ENCODE measurements at regions not wholly inside any gene's neighbourhood (a gene's known extent, or its start where the extent isn't known, plus 50 kb on each side); places are given as distances from the start of the nearest gene placed in this dataset.

DNA sequence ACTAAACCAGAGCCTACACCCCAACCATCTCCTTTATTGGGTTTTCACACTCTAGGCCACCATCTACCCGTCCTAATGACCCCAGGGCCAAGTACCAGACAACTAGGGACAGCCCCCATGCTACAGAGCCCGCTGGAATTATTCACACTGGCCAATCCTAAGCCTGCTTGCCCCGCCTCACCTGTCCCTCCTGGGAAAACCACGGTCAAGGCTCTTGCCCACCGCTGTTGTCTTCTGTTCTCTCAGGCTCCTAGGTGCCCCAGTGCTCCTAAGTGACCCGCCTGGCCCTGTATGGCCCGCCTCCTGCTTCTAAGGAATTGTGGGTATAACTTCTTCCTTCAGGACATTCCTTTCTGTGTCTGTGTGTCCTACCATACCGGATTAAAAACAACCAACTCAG lies 453.4 kb downstream of the CD83 start:
- DNase-seq (no peak), ATAC-seq (no peak)
- CTCF ChIA-PET: no interaction called here
- H3K4me1 Mint-ChIP-seq: peaks cover 3% of the 10 kb centered on the region
- H3K4me3 Mint-ChIP-seq: no peak overlapping the region
- H3K36me3 Mint-ChIP-seq: peaks cover 2% of the 10 kb centered on the region
- H3K9me3 Mint-ChIP-seq (ENCODE audit: low read depth): peaks cover under 1% of the 10 kb centered on the region
- H3K27ac Mint-ChIP-seq: no peak overlapping the region
- H3K27me3 Mint-ChIP-seq: peaks cover 8% of the 10 kb centered on the region

DNA sequence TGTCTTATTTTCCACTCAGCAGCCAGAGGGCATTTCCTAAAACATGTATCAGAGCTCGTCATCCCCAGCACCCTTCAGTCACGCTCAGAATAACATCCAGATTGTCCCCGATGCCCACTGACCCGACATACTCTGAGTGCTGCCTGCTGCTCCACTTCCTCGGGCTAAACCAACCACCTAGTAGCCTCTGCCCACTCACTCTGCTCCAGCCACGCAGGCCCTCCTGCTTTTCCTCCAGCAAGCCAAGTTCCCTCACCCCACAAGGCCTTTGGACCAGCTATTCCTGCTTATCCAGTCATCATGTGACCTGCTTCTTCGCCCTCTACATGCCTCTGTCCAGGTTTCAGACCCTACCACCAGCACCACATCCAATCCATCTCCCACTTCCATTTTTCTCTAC lies 454.2 kb downstream of the CD83 start:
- Mint-ChIP-seq H3K36me3 (peaks cover 2% of the 10 kb centered on the region), H3K27me3 (peaks cover 8% of the 10 kb centered on the region), H3K27ac (no peak overlapping the region), H3K9me3 (ENCODE audit: low read depth) (peaks cover 4% of the 10 kb centered on the region), H3K4me3 (no peak overlapping the region), H3K4me1 (peaks cover 3% of the 10 kb centered on the region)
- ATAC-seq (no peak), DNase-seq (no peak)
- CTCF ChIA-PET: no interaction called here

DNA sequence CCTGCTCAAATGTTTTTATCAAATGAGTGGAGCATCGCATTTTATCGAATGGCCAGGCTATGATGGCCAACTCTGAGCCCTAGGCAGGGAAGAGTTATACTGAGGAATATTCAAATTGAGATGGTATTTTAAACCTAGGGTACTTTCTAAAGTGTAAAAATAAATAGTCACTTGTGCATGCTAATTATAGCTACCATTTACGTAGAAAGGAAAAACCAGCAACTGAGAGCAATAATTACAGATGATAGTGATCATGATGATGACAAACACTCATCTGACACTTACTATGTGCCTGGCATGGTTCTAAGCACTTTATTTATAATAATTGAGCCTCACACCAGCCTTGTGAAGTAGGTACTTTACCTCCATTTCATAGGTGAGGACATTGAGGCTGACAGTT lies 455.7 kb downstream of the CD83 start:
- peaks cover 2% of the 10 kb centered on the region for H3K36me3 Mint-ChIP-seq
- peaks cover 3% of the 10 kb centered on the region for H3K4me1 Mint-ChIP-seq
- CTCF ChIA-PET: no interaction called here
- ATAC-seq (no peak), DNase-seq (no peak)
- H3K4me3 Mint-ChIP-seq: no peak overlapping the region
- peaks cover 4% of the 10 kb centered on the region for H3K9me3 Mint-ChIP-seq (ENCODE audit: low read depth)
- peaks cover 5% of the 10 kb centered on the region for H3K27me3 Mint-ChIP-seq
- no peak overlapping the region for H3K27ac Mint-ChIP-seq

DNA sequence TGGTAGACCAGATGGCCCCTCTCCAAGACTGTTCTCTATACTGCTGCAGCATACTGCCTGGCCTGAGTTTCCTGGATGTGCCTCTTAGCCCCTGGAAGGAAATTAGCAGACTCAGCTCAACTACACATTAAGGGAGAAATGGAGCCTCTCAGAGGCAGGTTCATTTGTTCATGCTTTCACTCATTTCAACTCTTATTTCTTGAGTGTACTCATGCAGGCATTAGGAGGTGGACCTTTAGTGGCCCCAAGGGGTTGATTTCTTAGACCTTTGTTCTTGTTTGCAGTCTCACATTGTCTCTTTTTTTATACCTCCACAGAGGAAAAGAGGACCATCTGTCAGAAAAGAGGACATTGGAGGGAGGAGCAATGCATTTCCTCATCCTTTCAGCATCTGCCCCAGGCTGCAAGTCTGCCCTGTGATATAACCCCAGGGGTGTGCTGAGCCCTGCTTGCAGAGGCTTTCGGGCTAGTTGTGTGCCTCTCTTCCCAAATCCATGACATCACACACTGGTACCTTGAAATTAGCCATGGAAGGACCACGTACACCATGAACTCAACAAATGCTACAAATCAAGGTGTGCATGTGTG lies 456.2 kb downstream of the CD83 start:
- no peak overlapping the region for H3K4me3 Mint-ChIP-seq
- DNase-seq (no peak), ATAC-seq (no peak)
- peaks cover 3% of the 10 kb centered on the region for H3K27me3 Mint-ChIP-seq
- peaks cover 4% of the 10 kb centered on the region for H3K9me3 Mint-ChIP-seq (ENCODE audit: low read depth)
- peaks cover 2% of the 10 kb centered on the region for H3K36me3 Mint-ChIP-seq
- H3K4me1 Mint-ChIP-seq: peaks cover 3% of the 10 kb centered on the region
- CTCF ChIA-PET: no interaction called here
- no peak overlapping the region for H3K27ac Mint-ChIP-seq

DNA sequence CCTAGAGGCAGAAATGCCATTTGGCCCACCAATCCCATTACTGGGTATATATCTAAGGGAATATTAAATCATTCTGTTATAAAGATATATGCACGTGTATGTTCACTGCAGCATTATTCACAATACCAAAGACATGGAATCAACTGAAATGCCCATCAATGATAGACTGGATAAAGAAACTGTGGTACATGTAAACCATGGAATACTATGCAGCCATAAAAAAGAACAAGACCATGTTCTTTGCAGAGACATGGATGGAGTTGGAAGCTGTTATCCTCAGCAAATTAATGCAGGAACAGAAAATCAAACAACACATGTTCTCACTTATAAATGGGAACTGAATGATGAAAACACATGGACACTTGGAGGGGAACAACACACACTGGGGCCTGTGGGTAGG lies 458.4 kb downstream of the CD83 start:
- CTCF ChIA-PET: interaction anchor here (0.6 kb wide), 1 partner anchor 672 kb away, joined by 4 read pairs; no protein-coding TSS in a partner anchor
- Mint-ChIP-seq H3K27ac (no peak overlapping the region), H3K4me1 (no peaks in the 10 kb centered on the region), H3K36me3 (peaks cover 2% of the 10 kb centered on the region), H3K4me3 (no peak overlapping the region), H3K27me3 (peaks cover 3% of the 10 kb centered on the region), H3K9me3 (ENCODE audit: low read depth) (peaks cover 4% of the 10 kb centered on the region)
- ATAC-seq (no peak), DNase-seq (no peak)

DNA sequence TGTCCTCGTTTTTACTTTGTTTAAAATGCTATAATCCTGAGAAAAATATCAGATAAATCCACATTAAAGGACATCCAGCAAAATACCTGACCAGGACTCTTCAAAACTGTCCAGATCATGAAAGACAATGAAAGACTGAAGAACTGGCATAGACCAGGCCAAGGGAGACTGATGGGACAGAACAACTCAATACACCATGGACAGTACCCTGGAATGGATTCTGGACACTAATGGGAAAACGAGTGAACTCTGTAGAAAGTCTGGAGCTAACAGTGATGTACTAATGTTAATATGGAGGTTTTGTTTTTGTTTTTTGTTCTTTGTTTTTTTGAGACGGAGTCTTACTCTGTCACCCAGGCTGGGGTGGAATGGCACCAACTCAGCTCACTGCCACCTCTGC lies 461.4 kb downstream of the CD83 start:
- CTCF ChIA-PET: no interaction called here

DNA sequence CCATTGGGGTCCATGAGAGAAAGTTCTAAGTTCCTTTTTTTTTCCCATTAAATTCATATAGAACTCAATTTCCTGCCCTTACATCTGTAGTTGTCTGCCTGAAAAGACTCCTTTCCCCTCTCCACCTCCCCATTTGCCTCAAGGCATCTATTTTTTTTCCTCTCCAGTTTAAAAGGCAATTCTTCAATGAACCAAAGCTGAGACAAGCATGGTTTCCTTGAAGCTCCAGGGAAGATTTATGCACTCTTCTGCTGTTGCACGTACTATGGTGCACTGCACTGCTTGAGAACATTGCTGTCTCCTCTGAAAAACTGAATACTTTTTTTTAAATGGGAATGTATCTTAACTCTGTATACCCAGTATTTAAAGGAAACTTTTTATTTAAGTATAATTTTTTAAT lies 465.2 kb downstream of the CD83 start:
- CTCF ChIA-PET: no interaction called here
- no peaks in the 10 kb centered on the region for H3K9me3 Mint-ChIP-seq (ENCODE audit: low read depth)

More for the DNA sequence above, 461.4 kb downstream of the CD83 start:
- DNase-seq: no peak
- no peaks in the 10 kb centered on the region for H3K4me1 Mint-ChIP-seq
- no peak for ATAC-seq
- peaks cover 3% of the 10 kb centered on the region for H3K27me3 Mint-ChIP-seq
- peaks cover 4% of the 10 kb centered on the region for H3K9me3 Mint-ChIP-seq (ENCODE audit: low read depth)
- no peak overlapping the region for H3K4me3 Mint-ChIP-seq
- no peak overlapping the region for H3K27ac Mint-ChIP-seq
- H3K36me3 Mint-ChIP-seq: no peaks in the 10 kb centered on the region

DNA sequence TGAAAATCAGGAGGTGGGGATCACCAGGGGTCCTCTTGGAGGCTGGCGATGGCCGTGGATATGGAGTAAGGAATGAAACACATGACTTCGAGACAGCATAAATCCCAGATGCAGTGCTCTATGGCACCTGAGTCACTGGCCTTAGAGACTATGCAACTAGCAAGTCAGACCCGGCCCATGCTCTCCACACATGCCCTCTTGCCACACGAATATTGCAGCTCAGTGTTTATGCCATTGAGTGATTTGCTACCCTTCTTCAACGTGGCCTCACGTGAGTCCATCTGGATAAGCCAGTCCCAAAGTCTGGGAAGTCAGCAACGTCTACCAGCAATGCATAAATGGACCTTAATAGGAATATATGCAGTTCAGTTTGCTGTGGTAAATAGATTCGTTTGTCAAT lies 466.3 kb downstream of the CD83 start:
- Mint-ChIP-seq H3K27me3 (no peaks in the 10 kb centered on the region), H3K36me3 (no peaks in the 10 kb centered on the region), H3K9me3 (ENCODE audit: low read depth) (no peaks in the 10 kb centered on the region), H3K4me3 (no peak overlapping the region), H3K4me1 (no peaks in the 10 kb centered on the region), H3K27ac (no peak overlapping the region)
- no peak for DNase-seq
- CTCF ChIA-PET: no interaction called here
- no peak for ATAC-seq

More for the DNA sequence above, 465.2 kb downstream of the CD83 start:
- Mint-ChIP-seq H3K4me3 (no peak overlapping the region), H3K36me3 (no peaks in the 10 kb centered on the region), H3K4me1 (no peaks in the 10 kb centered on the region), H3K27me3 (no peaks in the 10 kb centered on the region), H3K27ac (no peak overlapping the region)
- ATAC-seq (no peak), DNase-seq (no peak)

DNA sequence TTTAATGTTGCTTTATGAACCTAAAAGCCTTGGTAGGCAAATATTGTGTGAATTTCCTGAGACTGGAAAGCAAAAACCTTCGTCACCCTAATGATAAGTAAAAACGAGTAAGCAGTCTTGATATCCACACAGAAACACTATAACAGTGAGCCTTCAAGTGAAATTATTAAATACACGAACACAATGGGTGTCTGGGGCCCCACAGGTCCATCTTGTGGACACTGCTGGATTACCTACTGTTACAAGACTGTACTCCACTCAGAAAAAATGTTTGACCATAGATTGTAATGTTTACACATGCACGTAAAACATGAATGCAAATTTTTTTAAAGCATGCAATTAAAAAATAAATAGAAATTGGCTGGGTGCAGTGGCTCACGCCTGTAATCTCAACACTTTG lies 466.9 kb downstream of the CD83 start:
- H3K4me3 Mint-ChIP-seq: no peak overlapping the region
- H3K27ac Mint-ChIP-seq: no peak overlapping the region
- DNase-seq (no peak), ATAC-seq (no peak)
- H3K36me3 Mint-ChIP-seq: no peaks in the 10 kb centered on the region
- H3K9me3 Mint-ChIP-seq (ENCODE audit: low read depth): no peaks in the 10 kb centered on the region
- no peaks in the 10 kb centered on the region for H3K27me3 Mint-ChIP-seq
- CTCF ChIA-PET: no interaction called here
- no peaks in the 10 kb centered on the region for H3K4me1 Mint-ChIP-seq

DNA sequence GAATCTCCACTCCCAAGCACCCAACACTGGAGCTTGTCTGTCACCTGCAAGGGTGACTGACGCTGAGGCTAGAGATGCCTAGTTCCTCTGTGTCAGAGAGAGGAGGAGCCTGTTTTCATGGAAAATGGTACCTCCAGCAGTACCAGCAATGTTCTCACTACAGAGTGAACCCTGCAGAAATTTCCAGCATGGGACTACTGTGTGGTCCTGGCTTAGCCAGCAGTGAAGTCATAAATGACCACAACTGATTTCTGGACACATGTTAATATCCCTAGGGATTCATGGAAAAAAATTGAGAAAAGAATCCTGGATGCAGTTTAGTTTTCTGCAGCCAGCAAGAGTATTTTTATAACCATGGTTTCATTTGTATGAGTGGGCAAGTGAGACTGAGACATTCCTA lies 468.1 kb downstream of the CD83 start:
- CTCF ChIA-PET: no interaction called here
- ATAC-seq (no peak), DNase-seq (no peak)
- Mint-ChIP-seq H3K4me3 (no peak overlapping the region), H3K4me1 (no peaks in the 10 kb centered on the region), H3K36me3 (no peaks in the 10 kb centered on the region), H3K27ac (no peak overlapping the region), H3K9me3 (ENCODE audit: low read depth) (no peaks in the 10 kb centered on the region), H3K27me3 (no peaks in the 10 kb centered on the region)

DNA sequence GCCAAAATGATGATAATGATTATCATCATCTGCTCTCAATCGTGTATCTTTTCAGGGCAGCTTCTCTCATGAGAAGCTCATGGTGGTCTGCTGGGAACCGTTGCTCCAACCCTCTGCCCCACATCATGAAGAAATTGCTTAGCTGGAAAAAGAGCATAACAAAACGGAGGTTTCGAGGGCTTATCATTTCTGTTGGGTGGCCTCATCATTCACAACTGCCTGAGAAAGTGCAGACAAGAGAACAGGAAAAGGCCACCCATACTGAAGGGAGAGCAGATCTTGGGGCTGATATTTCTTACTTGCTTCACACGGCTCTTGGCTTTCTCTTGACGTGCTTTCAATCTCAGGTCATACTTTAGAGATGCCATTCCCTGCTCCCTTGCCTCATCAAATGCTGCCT lies 471.6 kb downstream of the CD83 start:
- Mint-ChIP-seq H3K4me3 (no peak overlapping the region), H3K27me3 (no peaks in the 10 kb centered on the region), H3K9me3 (ENCODE audit: low read depth) (no peaks in the 10 kb centered on the region), H3K36me3 (peaks cover 1% of the 10 kb centered on the region), H3K27ac (no peak overlapping the region), H3K4me1 (no peaks in the 10 kb centered on the region)
- DNase-seq (no peak), ATAC-seq (no peak)
- CTCF ChIA-PET: no interaction called here

DNA sequence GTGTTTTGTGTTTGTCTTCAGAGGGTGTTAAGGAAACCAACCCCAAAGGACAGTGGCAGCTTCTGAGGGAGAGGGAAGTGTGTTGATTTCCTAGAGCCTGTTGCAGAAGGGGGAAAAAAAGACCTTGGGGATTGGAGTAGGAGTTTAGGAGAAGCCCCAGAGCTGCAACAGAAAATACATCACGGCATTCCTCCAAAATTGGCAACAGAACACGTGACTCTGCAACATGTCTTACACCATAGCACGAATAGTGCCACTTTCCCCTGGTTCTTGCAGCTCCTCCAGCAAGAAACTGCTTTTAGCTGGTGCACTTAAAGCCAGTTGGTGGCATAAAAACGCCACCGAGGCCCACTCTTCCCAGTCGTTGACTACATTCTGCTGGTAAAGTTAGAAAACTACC lies 473.0 kb downstream of the CD83 start:
- DNase-seq: no peak
- no peaks in the 10 kb centered on the region for H3K9me3 Mint-ChIP-seq (ENCODE audit: low read depth)
- CTCF ChIA-PET: no interaction called here
- no peaks in the 10 kb centered on the region for H3K27me3 Mint-ChIP-seq
- H3K4me1 Mint-ChIP-seq: no peaks in the 10 kb centered on the region
- H3K27ac Mint-ChIP-seq: no peak overlapping the region
- H3K36me3 Mint-ChIP-seq: peaks cover 1% of the 10 kb centered on the region
- ATAC-seq: no peak
- no peak overlapping the region for H3K4me3 Mint-ChIP-seq

DNA sequence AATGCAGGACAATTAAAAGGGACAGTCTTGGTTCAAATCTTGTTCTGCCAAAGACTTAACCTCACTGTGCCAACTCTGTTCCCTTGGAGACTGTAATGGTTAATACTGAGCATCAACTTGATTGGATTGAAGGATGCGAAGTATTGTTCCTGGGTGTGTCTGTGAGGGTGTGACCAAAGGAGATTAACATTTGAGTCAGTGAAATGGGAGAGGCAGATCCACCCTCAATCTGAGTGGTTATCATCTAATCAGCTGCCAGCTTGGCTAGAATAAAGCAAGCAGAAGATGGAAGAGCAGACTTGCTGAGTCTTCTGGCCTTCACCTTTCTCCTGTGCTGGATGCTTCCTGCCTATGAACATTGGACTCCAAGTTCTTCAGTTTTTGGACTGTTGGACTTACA lies 474.4 kb downstream of the CD83 start:
- CTCF ChIA-PET: no interaction called here
- ATAC-seq: no peak

DNA sequence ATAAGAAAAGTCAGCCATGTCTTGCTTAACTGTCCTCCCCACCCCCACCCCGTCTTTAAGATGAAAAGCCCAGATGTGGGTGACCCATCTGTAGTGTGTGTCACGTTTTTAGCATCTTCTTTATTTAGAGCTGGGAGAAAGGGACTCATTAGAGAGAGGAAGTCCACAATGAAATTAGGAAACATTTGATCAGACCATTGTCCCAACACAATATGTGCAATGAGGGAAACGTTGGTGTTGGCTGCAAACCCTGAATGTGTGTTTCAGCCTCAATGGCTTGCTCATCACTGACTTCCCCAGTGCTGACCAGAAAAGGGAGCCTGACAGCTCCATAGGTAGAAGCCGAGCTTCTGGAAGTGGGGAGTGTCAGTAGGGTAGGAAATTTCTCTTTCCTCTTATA lies 475.7 kb downstream of the CD83 start:
- Mint-ChIP-seq H3K27ac (no peak overlapping the region), H3K36me3 (peaks cover 3% of the 10 kb centered on the region), H3K4me1 (no peaks in the 10 kb centered on the region), H3K4me3 (no peak overlapping the region), H3K9me3 (ENCODE audit: low read depth) (peaks cover 2% of the 10 kb centered on the region), H3K27me3 (no peaks in the 10 kb centered on the region)
- DNase-seq (no peak), ATAC-seq (no peak)
- CTCF ChIA-PET: no interaction called here

More for the DNA sequence above, 474.4 kb downstream of the CD83 start:
- Mint-ChIP-seq H3K36me3 (peaks cover 1% of the 10 kb centered on the region), H3K4me1 (no peaks in the 10 kb centered on the region), H3K27me3 (no peaks in the 10 kb centered on the region), H3K9me3 (ENCODE audit: low read depth) (no peaks in the 10 kb centered on the region), H3K27ac (no peak overlapping the region), H3K4me3 (no peak overlapping the region)
- DNase-seq: no peak

DNA sequence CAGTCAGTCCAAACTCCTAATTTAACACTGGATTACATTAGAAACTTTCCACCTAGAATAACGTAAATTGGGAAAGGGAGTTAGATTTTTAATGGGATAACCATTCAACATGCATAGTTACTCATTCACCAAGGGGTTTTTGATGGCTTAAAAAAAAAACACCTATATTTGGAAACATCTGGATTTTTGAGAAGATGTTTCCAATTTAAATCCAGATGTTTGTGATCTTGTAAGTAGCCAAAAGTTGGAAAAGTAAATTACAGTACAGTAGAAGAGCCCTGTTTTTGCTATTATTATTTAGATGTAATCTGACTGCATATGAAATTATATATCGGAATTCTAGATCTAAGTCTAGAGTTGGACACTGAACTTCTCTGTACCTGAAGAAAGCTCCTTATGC lies 478.2 kb downstream of the CD83 start:
- Mint-ChIP-seq H3K27me3 (no peaks in the 10 kb centered on the region), H3K9me3 (ENCODE audit: low read depth) (peaks cover 5% of the 10 kb centered on the region), H3K36me3 (peaks cover 5% of the 10 kb centered on the region), H3K4me3 (no peak overlapping the region), H3K27ac (no peak overlapping the region), H3K4me1 (peaks cover 2% of the 10 kb centered on the region)
- CTCF ChIA-PET: no interaction called here
- DNase-seq: no peak
- ATAC-seq: no peak
